ENCODE measurements at regions not wholly inside any gene's neighbourhood (a gene's known extent, or its start where the extent isn't known, plus 50 kb on each side); places are given as distances from the start of the nearest gene placed in this dataset.

- no peak overlapping the region for H4K5ac ChIP-seq (ENCODE audit: insufficient read length, low read depth, low read length)
- H4K20me1 ChIP-seq (replicated peaks in 1 of 2; ENCODE audit: control insufficient read depth in 1 of 2, insufficient read depth in 2 of 2, low read length in 2 of 2), result no peaks in the 10 kb centered on the region
- DNase-seq (ENCODE audit: low read depth in 1 of 2, low spot score in 2 of 2), result no peak
- no peak overlapping the region for H3K23ac ChIP-seq (ENCODE audit: insufficient read length)
- H2BK15ac ChIP-seq (ENCODE audit: low read length), result no peak overlapping the region
- H3K9me3 ChIP-seq (ENCODE audit: insufficient read depth in 2 of 2, low read depth in 1 of 2, low read length in 1 of 2), result no peaks in the 10 kb centered on the region
- 94% methylated on average over 1 of the region's 1 CpG; no CpG with 5 or more reads in 1 of the 2 experiments for WGBS, 2 experiments (ENCODE audit: extremely low coverage in 1 of 2, insufficient coverage in 1 of 2, insufficient read length in 1 of 2, insufficient replicate concordance in 2 of 2, low coverage in 1 of 2, low lambda C conversion rate in 2 of 2, missing lambda C conversion rate in 1 of 2)
- H3K79me1 ChIP-seq (ENCODE audit: low read depth, low read length), result no peaks in the 10 kb centered on the region
- ChIA-PET POLR2A (ENCODE audit: partially characterized antibody) (no interaction called here), CTCF (ENCODE audit: partially characterized antibody) (no interaction called here)
- H3K4ac ChIP-seq (replicated peaks; ENCODE audit: insufficient read length, low read depth, low read length), result no peak overlapping the region
- H2AFZ ChIP-seq (ENCODE audit: low read length), result peak overlapping the region; percentile 20
- no peak overlapping the region for H3K27ac ChIP-seq (ENCODE audit: low read depth, low read length)
- H2BK5ac ChIP-seq (ENCODE audit: low read depth, low read length), result no peak overlapping the region
- peaks cover 0 to 1% (median 0%) of the 10 kb centered on the region in 4 experiments; a peak in 1 of 7 replicates for H3K27me3 ChIP-seq (replicated peaks in 1 of 4; ENCODE audit: control insufficient read depth in 3 of 4, extremely low read depth in 1 of 4, insufficient read depth in 3 of 4, low read length in 3 of 4)
- H3K23me2 ChIP-seq (ENCODE audit: low read depth, low read length), result no peaks in the 10 kb centered on the region
- FAIRE-seq, result no peak
- no peak overlapping the region for H3K4me2 ChIP-seq (ENCODE audit: insufficient read depth in 1 of 2, low read depth in 2 of 2, low read length in 2 of 2)
- H4K91ac ChIP-seq (replicated peaks; ENCODE audit: insufficient read length, low read length), result no peak overlapping the region
- H2BK20ac ChIP-seq (ENCODE audit: low read length), result no peak overlapping the region
- H3K4me1 ChIP-seq (replicated peaks in 1 of 4; ENCODE audit: control insufficient read depth in 3 of 4, insufficient read depth in 4 of 4, low read length in 3 of 4), result no peaks in the 10 kb centered on the region
- no peak overlapping the region for H2BK120ac ChIP-seq (replicated peaks; ENCODE audit: low read depth, low read length)
- no peak overlapping the region for H3K4me3 ChIP-seq (ENCODE audit: extremely low read depth in 1 of 4, insufficient read depth in 2 of 4, low read depth in 3 of 4, low read length in 4 of 4)
- no peaks in the 10 kb centered on the region for H3K79me2 ChIP-seq (ENCODE audit: control insufficient read depth in 1 of 2, insufficient read depth in 2 of 2, low read length in 2 of 2)
- no peak overlapping the region for H3K56ac ChIP-seq (replicated peaks; ENCODE audit: insufficient read length, low read depth, low read length)
- TF ChIP-seq RNF2 (IDR thresholded peaks at IDR 0.05; ENCODE audit: borderline replicate concordance, low read depth, low read length, missing control alignments, poor library complexity, severe bottlenecking) (no peak), TCF12 (IDR thresholded peaks at IDR 0.05; ENCODE audit: low read depth, low read length) (no peak), KDM4A (IDR thresholded peaks at IDR 0.05; ENCODE audit: low read depth, low read length, severe bottlenecking) (no peak), NANOG (IDR thresholded peaks at IDR 0.05; ENCODE audit: insufficient read depth, low read depth, low read length, poor library complexity, severe bottlenecking) (no peak), SP1 (IDR thresholded peaks at IDR 0.05; ENCODE audit: low read depth, low read length) (no peak), FOSL1 (IDR thresholded peaks at IDR 0.05; ENCODE audit: insufficient read depth, low read depth, low read length) (no peak), HDAC6 (IDR thresholded peaks at IDR 0.05; ENCODE audit: low read depth, low read length) (no peak), MAFK (IDR thresholded peaks at IDR 0.05; ENCODE audit: low read depth, low read length) (no peak), ATF2 (IDR thresholded peaks at IDR 0.05; ENCODE audit: low read length) (no peak), CHD2 (IDR thresholded peaks at IDR 0.05; ENCODE audit: low read length) (no peak), POU5F1 (IDR thresholded peaks at IDR 0.05; ENCODE audit: low read depth, low read length) (no peak), RBBP5 (IDR thresholded peaks at IDR 0.05; ENCODE audit: borderline replicate concordance, low read depth, low read length) (no peak), EZH2 (IDR thresholded peaks at IDR 0.05; ENCODE audit: low read depth, low read length, severe bottlenecking) (no peak)
- H3K18ac ChIP-seq (ENCODE audit: extremely low read depth, low read length), result no peak overlapping the region
- H3K14ac ChIP-seq (ENCODE audit: insufficient read length), result no peak overlapping the region
- H3K36me3 ChIP-seq (ENCODE audit: control insufficient read depth in 2 of 4, insufficient read depth in 4 of 4, low read length in 3 of 4), result no peaks in the 10 kb centered on the region
- no peak overlapping the region for H2BK12ac ChIP-seq (ENCODE audit: low read depth, low read length)
- H3K9ac ChIP-seq (replicated peaks in 1 of 4; ENCODE audit: extremely low read depth in 1 of 4, low read depth in 3 of 4, low read length in 3 of 4), result no peak overlapping the region
- H2AK5ac ChIP-seq (ENCODE audit: low read depth, low read length), result no peak overlapping the region
- no peak overlapping the region for H4K8ac ChIP-seq (ENCODE audit: extremely low read depth, insufficient read depth, low read length)
Measured at GRCh38 chr4:164596927-164597326, 157.0 kb upstream of the SMIM31 start.

Data from H1 (cell line).